ENCODE measurements at regions not wholly inside any gene's neighbourhood (a gene's known extent, or its start where the extent isn't known, plus 50 kb on each side); places are given as distances from the start of the nearest gene placed in this dataset.

GRCh38 chr1:200354243-200354642 lies 55.6 kb downstream of the ZNF281 start:
- no peak for DNase-seq (ENCODE audit: low read depth in 3 of 3)

GRCh38 chr1:200353232-200353631 lies 56.6 kb downstream of the ZNF281 start:
- no peak for DNase-seq (ENCODE audit: low read depth in 3 of 3)

DNA sequence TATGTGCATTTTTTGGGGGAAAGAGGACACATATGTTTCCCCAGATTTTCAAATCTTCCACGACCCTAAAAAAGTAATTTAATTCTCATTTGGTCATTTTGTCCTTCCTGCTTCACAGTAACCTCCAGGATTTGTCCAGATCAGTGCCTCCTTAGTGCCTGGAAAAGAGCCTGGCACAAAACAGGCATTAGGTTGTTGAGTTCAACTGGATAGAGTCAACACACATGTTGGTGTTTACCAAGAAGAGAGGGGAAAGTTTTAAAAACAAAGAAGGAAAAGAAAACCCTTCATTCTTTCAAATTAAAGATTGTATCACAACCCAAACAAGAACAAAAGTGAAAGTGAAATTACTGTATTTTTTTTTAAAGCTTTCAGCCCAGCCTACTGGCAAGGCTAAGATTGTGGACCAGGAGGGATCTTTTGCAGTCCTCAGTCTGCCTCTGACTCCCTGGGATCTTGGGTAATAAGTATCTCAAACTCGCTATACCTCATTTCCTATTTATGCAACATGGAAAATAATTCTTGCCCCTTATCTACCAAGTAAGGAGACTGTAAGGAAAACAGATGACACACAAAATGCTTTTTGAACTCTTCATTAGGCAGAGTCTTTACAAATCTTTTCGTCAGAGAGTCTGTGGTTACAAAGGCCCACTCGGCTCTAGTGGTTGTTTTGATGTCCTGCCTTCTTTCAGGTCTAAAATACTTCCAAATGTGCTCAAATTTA lies 57.8 kb downstream of the ZNF281 start:
- DNase-seq (ENCODE audit: low read depth in 3 of 3) = no peak

DNA sequence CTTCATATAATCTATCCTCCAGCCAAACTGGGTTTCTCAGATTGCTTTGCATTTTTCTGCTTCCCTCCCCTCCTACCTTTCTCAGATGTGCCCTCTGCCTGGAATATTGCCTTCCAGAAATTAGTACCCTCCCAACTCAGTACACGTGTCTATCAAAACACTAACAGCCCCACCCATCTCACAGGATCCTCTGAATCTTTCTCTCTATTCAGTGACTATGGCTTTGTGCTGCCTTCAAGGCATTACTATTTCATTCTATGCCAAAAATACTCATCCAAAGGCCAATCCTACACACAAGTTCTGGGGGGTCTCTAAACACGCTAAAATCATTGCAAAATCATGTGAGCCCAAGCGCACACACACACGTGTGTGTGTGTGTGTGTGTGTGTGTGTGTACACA lies 58.4 kb downstream of the ZNF281 start:
- no peak for DNase-seq (ENCODE audit: low read depth in 3 of 3)

GRCh38 chr1:200346700-200347099 lies 63.1 kb downstream of the ZNF281 start:
- DNase-seq (ENCODE audit: low read depth in 3 of 3) = no peak

DNA sequence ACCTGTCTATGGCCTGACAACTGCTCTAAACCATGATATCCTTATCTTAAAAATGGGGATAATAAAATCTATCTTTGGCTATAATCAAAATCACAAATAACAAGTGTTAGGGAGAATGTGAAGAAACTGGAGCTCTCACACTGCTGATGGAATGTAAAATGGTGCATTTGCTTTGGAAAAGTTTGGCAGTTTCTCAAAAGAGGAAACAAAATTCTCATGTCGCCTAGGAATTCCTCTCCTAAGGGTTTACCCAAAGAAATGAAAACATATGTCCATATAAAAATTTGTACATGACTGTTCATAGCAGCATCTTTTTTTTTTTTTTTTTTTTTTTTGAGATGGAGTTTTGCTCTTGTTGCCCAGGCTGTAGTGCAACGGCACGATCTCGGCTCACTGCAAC lies 64.3 kb downstream of the ZNF281 start:
- no peak for DNase-seq (ENCODE audit: low read depth in 3 of 3)

- no peak for DNase-seq (ENCODE audit: low read depth in 3 of 3)
Observed at GRCh38 chr1:200343874-200344273, 66.0 kb downstream of the ZNF281 start.

DNA sequence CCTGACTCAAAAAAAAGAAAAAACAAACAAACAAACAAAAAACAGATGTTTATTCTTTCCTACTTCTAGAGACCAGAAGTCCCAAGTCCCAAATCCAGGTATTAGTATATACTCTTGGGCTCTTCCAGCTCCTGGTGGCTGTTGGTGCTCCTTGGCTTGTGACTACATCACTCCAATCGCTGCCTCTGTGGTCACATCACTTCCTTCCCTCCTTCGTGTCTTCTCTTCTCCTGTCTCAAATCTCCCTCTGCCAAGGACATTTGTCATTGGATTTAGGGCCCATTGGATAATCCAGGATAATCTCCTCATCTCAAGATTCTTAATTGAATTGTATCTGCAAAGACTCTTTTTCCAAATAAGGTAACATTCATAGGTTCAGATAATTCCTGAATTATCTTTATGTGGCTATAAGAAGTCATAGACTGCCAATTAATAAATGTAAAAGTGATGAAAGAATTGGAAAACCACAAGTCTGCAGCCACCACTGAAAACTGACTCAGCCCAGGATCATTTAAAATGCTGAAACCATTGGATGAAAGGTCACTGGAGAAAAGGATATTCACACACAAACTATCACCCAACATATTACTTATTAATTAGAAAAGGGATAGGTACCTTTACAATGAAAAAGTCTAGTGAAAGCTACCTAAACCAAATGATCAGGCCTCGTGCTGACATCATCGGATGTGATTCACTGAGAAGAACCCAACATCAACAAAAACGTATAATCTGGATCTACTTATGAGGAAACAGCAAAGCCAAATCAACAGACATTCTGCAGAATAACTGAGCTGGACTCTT lies 67.1 kb downstream of the ZNF281 start:
- no peak for DNase-seq (ENCODE audit: low read depth in 3 of 3)

- no peak for DNase-seq (ENCODE audit: low read depth in 3 of 3)
Observed at GRCh38 chr1:200338451-200338850, 71.4 kb downstream of the ZNF281 start.

DNA sequence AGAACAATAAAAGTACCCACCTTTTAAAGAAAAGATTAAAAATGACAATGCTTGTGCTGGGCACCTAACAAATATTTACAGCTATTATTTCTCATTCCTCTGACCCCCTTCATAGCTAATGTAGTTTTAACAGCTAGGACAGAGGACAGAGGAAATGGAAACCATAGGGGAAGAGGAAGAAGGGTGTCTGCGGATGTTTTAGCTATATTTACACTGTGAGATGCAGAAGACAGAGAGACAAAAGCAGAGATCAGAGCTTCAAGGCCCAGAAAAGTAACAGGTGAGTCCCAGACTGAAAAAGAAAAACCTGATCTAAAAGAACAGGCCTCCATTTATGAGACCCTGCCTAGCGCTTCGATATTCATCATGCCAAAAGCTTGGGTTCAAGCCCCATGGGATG lies 72.0 kb downstream of the ZNF281 start:
- no peak for DNase-seq (ENCODE audit: low read depth in 3 of 3)

- DNase-seq (ENCODE audit: low read depth in 3 of 3) = no peak
Observed at GRCh38 chr1:200337410-200337809, 72.4 kb downstream of the ZNF281 start.

DNA sequence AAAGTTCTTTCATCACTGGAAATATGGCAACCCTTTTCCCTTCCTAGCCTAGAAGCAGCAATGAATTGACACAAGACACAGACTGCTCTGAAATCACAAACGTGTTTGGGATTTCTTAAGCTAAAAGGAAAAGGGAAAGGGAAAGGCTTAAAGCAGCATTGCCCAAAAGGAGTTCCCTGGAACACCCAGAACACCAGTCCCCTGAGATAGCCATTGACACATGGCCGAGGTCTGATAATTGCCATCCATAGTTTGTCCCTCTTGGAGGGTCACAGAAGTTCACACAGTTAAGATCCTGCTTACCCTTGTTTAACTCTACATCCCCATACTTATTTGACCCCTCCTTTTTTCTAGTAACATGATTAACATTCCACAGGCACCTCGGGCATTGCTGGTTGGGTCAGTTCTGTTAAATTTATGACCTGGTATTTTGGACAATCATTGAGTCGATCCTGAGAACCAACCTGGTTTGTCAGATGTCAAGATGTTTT lies 72.9 kb downstream of the ZNF281 start:
- no peak for DNase-seq (ENCODE audit: low read depth in 3 of 3)

- DNase-seq (ENCODE audit: low read depth in 3 of 3) = no peak
Observed at GRCh38 chr1:200336101-200336845, 73.6 kb downstream of the ZNF281 start.

- DNase-seq (ENCODE audit: low read depth in 3 of 3) = no peak
Observed at GRCh38 chr1:200334661-200335256, 75.1 kb downstream of the ZNF281 start.

- DNase-seq (ENCODE audit: low read depth in 3 of 3) = no peak
Observed at GRCh38 chr1:200333329-200333728, 76.5 kb downstream of the ZNF281 start.

GRCh38 chr1:200332716-200333115 lies 77.1 kb downstream of the ZNF281 start:
- no peak for DNase-seq (ENCODE audit: low read depth in 3 of 3)

- DNase-seq (ENCODE audit: low read depth in 3 of 3) = no peak
Observed at GRCh38 chr1:200330741-200331428, 79.0 kb downstream of the ZNF281 start.

DNA sequence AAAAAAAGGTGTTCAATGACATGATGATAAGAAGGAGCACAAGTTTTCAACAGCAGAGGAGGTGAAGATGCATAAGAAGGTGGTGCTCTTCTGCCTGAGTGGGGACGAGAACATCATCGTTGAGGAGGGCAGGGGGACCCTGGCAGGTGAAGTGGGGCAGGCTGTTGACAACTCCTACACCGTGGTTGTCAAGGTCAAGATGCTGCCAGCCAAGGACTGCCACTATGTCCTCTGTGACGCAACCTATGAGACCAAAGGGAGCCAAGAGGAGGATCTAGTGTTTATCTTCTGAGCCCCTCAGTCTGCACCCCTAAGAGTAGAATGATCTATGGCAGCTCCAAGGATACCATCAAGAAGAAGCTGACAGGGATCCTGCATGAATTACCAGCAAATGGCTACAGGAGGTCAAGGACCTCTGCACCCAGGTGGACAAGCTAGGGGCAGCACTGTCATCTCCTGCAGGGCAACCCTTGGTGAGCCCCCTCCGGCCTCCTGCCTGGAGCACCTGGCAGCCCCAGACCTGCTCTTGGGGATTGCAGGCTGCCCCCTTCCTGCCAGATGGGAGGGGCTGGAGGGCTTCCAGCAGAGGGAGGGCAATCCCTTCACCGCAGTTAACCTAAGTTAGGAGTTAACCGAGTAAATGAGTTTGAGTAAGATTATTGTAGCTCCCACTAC lies 80.5 kb downstream of the ZNF281 start:
- no peak for DNase-seq (ENCODE audit: low read depth in 3 of 3)

DNA sequence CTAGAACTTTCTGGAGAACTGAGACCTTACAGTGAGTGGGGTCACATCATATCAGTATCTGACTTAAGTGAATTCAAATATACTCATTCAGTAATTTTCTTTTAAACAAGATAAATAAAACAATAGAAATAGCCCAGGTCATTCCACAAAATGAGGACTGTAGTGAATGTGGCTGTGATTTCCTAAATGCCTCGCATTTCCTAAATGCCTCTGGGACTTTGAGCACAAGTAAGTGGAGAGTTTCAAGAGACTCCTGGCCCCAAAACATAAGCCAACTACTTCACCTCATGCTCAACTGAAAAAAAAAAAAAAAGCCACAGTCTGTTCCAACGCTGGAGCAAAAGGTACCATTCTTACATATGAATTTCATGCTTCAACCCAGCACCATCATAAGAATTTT lies 81.5 kb downstream of the ZNF281 start:
- DNase-seq (ENCODE audit: low read depth in 3 of 3) = no peak

DNA sequence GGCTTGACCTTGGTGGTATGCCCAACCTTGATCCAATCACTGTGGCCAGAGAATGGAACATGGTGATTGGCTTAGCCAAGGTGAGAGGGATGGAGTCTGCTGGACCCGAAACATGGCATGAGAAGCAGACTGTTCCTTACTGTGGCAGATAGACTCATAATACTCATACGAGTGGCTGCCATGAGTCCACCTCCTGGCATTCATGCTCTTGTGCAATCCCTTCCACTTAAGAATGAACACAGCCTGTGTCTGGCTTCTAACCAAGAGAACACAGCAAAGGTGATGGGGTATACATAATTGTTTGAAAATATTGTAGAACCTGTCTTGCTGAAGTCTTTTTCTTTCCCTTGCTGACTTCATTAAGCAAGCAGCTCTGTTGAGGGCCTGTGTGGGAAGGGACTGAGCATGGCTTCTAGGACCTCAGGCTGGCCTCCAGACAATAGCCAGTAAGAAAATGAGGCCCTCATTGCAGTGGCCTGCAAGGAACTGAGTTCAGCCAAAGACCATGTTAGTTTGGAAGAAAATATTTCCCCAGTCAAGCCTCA lies 85.9 kb downstream of the ZNF281 start:
- DNase-seq (ENCODE audit: low read depth in 3 of 3) = no peak

DNA sequence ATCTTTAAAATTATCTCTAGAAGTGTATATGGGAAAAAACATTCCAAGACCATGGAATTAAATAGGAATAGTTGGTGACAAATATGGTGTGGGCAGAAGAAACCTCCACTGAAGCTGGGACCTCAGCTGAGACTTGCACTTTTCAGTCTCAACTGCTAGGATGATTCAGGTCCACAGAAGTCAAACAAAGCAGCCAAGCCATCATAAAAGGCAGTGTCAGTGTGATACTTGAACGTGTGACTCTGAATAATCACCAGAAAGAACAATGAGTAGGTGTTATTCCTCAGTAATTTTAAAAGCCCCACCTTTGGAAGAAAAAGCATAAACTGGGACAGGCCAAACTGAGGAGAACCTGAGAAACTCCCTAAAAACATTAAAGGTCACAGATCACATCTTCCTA lies 90.7 kb downstream of the ZNF281 start:
- no peak for DNase-seq (ENCODE audit: low read depth in 3 of 3)

Data from stimulated activated CD4-positive, alpha-beta T cell treated with anti-CD3 and anti-CD28 coated beads, TNF-alpha, amount 100 ng/mL, for 48 hours (primary cell).